ENCODE measurements at regions not wholly inside any gene's neighbourhood (a gene's known extent, or its start where the extent isn't known, plus 50 kb on each side); places are given as distances from the start of the nearest gene placed in this dataset.

DNA sequence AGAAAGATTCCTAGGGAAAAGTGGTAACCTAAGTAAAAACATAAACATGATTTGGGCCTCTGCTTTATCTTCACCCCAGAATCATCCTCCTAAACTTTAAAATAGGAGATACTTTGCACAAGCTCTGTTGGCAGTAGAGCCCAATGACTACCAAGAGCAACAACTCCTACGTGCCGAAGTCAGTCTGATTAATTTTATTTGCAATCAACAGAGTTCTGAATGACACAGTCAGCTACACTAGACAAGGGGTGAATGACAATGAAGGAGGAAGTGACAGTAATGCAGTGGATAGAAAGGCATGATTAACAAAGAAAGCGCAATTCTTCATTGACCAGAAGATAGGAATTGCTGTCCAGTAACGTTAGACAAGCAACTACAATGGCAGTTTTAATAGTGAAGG is 957.9 kb upstream of the USP15 start:
- H3K36me3 ChIP-seq (ENCODE audit: insufficient read depth, low read length): no peaks in the 10 kb centered on the region
- ChIA-PET POLR2A (interaction anchor here (0.6 kb wide), 2 partner anchors 84 to 184 kb away, joined by 3 read pairs; no protein-coding TSS in a partner anchor), CTCF (ENCODE audit: unreplicated experiment) (no interaction called here)
- H3K27ac ChIP-seq (ENCODE audit: low read depth, low read length, poor library complexity, severe bottlenecking): no peak overlapping the region
- DNase-seq (ENCODE audit: low spot score): no peak
- intact Hi-C loops (cut with micrococcal nuclease; ENCODE audit: unreplicated experiment): no loop called here
- H3K4me3 ChIP-seq (ENCODE audit: low read depth, low read length, poor library complexity, severe bottlenecking): no peak overlapping the region
- H3K9me2 ChIP-seq (ENCODE audit: insufficient read depth, low read length): no peaks in the 10 kb centered on the region
- no peak overlapping the region for H2AFZ ChIP-seq (ENCODE audit: low read length)
- TF ChIP-seq EZH2phosphoT487 (IDR thresholded peaks at IDR 0.05; ENCODE audit: borderline replicate concordance, low read depth, low read length): no peak
- TF ChIP-seq, protein P1, sequence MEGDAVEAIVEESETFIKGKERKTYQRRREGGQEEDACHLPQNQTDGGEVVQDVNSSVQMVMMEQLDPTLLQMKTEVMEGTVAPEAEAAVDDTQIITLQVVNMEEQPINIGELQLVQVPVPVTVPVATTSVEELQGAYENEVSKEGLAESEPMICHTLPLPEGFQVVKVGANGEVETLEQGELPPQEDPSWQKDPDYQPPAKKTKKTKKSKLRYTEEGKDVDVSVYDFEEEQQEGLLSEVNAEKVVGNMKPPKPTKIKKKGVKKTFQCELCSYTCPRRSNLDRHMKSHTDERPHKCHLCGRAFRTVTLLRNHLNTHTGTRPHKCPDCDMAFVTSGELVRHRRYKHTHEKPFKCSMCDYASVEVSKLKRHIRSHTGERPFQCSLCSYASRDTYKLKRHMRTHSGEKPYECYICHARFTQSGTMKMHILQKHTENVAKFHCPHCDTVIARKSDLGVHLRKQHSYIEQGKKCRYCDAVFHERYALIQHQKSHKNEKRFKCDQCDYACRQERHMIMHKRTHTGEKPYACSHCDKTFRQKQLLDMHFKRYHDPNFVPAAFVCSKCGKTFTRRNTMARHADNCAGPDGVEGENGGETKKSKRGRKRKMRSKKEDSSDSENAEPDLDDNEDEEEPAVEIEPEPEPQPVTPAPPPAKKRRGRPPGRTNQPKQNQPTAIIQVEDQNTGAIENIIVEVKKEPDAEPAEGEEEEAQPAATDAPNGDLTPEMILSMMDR (conservative IDR thresholded peaks at IDR 0.05; ENCODE audit: low read length): no peak
- no peaks in the 10 kb centered on the region for H4K20me1 ChIP-seq (ENCODE audit: insufficient read depth, low read length)
- no peaks in the 10 kb centered on the region for H3K9me3 ChIP-seq (ENCODE audit: low read length)
- no peaks in the 10 kb centered on the region for H3K4me1 ChIP-seq (ENCODE audit: insufficient read depth, low read length, poor library complexity, severe bottlenecking)
- H3K79me2 ChIP-seq (ENCODE audit: insufficient read depth, low read depth, low read length): no peaks in the 10 kb centered on the region
- no peak overlapping the region for H3K4me2 ChIP-seq (ENCODE audit: low read length)
- no TSS peak for BruUV-seq (replicated peaks)

DNA sequence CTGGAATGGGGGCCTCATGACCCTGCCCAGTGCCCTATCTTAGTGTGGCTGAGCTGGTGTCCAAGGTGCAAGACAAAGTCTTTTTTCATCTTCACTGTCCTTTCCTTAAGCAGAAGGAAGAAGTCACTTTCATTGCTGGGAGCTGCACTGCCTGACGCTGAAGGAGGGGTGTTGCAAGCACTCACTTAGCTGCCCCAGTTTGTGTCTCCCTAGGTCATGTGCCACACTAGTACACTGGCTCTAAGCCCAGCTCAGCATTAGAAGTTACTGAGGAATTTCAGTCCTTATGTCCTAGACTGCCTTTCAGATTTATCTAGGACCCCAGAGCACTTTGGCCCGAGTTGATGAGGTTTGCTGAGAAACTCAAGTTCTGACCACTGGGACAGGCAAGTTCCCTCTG is 952.0 kb upstream of the USP15 start:
- H3K79me2 ChIP-seq (ENCODE audit: insufficient read depth, low read depth, low read length): no peaks in the 10 kb centered on the region
- TF ChIP-seq, protein P1 (conservative IDR thresholded peaks at IDR 0.05; ENCODE audit: low read length): no peak
- TF ChIP-seq EZH2phosphoT487 (IDR thresholded peaks at IDR 0.05; ENCODE audit: borderline replicate concordance, low read depth, low read length): no peak
- H3K36me3 ChIP-seq (ENCODE audit: insufficient read depth, low read length): no peaks in the 10 kb centered on the region
- POLR2A ChIA-PET: interaction anchor here (0.6 kb wide), 1 partner anchor 16 kb away, joined by 3 read pairs; no protein-coding TSS in a partner anchor
- H3K4me2 ChIP-seq (ENCODE audit: low read length): no peak overlapping the region
- no peaks in the 10 kb centered on the region for H4K20me1 ChIP-seq (ENCODE audit: insufficient read depth, low read length)
- H3K27ac ChIP-seq (ENCODE audit: low read depth, low read length, poor library complexity, severe bottlenecking): no peak overlapping the region
- CTCF ChIA-PET (ENCODE audit: unreplicated experiment): no interaction called here
- no peaks in the 10 kb centered on the region for H3K4me1 ChIP-seq (ENCODE audit: insufficient read depth, low read length, poor library complexity, severe bottlenecking)
- no peaks in the 10 kb centered on the region for H3K9me2 ChIP-seq (ENCODE audit: insufficient read depth, low read length)
- BruUV-seq (replicated peaks): no TSS peak
- H3K9me3 ChIP-seq (ENCODE audit: low read length): no peaks in the 10 kb centered on the region
- DNase-seq (ENCODE audit: low spot score): no peak
- intact Hi-C loops (cut with micrococcal nuclease; ENCODE audit: unreplicated experiment): no loop called here
- no peak overlapping the region for H2AFZ ChIP-seq (ENCODE audit: low read length)
- H3K4me3 ChIP-seq (ENCODE audit: low read depth, low read length, poor library complexity, severe bottlenecking): no peak overlapping the region

DNA sequence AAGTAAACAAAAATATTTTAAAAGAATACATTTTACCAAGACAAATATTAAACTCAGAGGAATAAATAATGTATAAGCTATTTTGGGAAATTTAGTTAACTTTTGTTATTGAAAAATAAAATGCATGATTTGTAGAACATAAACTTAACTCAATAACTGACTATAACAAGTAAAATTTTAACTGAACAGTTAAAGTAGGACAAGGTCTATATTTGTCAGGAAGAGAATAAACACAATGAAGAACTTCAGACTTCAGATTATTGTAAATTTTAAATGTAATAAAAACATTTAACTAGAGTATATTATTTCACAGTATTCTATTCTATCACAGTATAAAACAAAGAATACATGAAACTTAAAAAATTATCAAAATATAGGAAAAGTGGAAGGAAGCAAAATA is 948.8 kb upstream of the USP15 start:
- H3K9me3 ChIP-seq (ENCODE audit: low read length): no peaks in the 10 kb centered on the region
- no peak overlapping the region for H2AFZ ChIP-seq (ENCODE audit: low read length)
- POLR2A ChIA-PET: no interaction called here
- intact Hi-C loops (cut with micrococcal nuclease; ENCODE audit: unreplicated experiment): no loop called here
- no peak overlapping the region for H3K27ac ChIP-seq (ENCODE audit: low read depth, low read length, poor library complexity, severe bottlenecking)
- no peaks in the 10 kb centered on the region for H3K4me1 ChIP-seq (ENCODE audit: insufficient read depth, low read length, poor library complexity, severe bottlenecking)
- no peaks in the 10 kb centered on the region for H3K9me2 ChIP-seq (ENCODE audit: insufficient read depth, low read length)
- no TSS peak for BruUV-seq (replicated peaks)
- H3K4me2 ChIP-seq (ENCODE audit: low read length): no peak overlapping the region
- H3K36me3 ChIP-seq (ENCODE audit: insufficient read depth, low read length): no peaks in the 10 kb centered on the region
- CTCF ChIA-PET (ENCODE audit: unreplicated experiment): no interaction called here
- TF ChIP-seq, protein P1 (conservative IDR thresholded peaks at IDR 0.05; ENCODE audit: low read length): no peak
- no peak for TF ChIP-seq EZH2phosphoT487 (IDR thresholded peaks at IDR 0.05; ENCODE audit: borderline replicate concordance, low read depth, low read length)
- H3K79me2 ChIP-seq (ENCODE audit: insufficient read depth, low read depth, low read length): no peaks in the 10 kb centered on the region
- no peak for DNase-seq (ENCODE audit: low spot score)
- no peaks in the 10 kb centered on the region for H4K20me1 ChIP-seq (ENCODE audit: insufficient read depth, low read length)
- H3K4me3 ChIP-seq (ENCODE audit: low read depth, low read length, poor library complexity, severe bottlenecking): no peak overlapping the region

All from OCI-LY7 (cell line).